WTC11 (cell line): ENCODE measurements at regions not wholly inside any gene's neighbourhood (a gene's known extent, or its start where the extent isn't known, plus 50 kb on each side); places are given as distances from the start of the nearest gene placed in this dataset.

Source experiments
- ETV6 ChIP-seq: sonication (generic); formaldehyde crosslinking; IDR thresholded peaks from 2 replicates; pipeline ENCODE4 v1.8.1; 2022; ENCODE audit warnings: mild to moderate bottlenecking, missing genetic modification reagents
- GTF2I ChIP-seq: fragments of 250-450 bp; sonication (Bioruptor Pico); conservative IDR thresholded peaks from 2 replicates; pipeline ENCODE4 v1.4.0; 2021; ENCODE audit warnings: mild to moderate bottlenecking
- KAT7 ChIP-seq: sonication (generic); formaldehyde crosslinking; IDR thresholded peaks from 2 replicates; pipeline ENCODE4 v1.8.1; 2023; ENCODE audit warnings: missing genetic modification reagents, mild to moderate bottlenecking, borderline replicate concordance
- NR2C2 ChIP-seq: sonication (generic); formaldehyde crosslinking; IDR thresholded peaks from 2 replicates; pipeline ENCODE4 v1.8.0; 2022; ENCODE audit warnings: mild to moderate bottlenecking, missing genetic modification reagents
- RELA ChIP-seq: sonication (generic); formaldehyde crosslinking; IDR thresholded peaks from 2 replicates; pipeline ENCODE4 v1.8.1; 2022; ENCODE audit warnings: missing genetic modification reagents, mild to moderate bottlenecking, borderline replicate concordance
- SMAD4 ChIP-seq: sonication (generic); formaldehyde crosslinking; IDR thresholded peaks from 2 replicates; pipeline ENCODE4 v1.8.0; 2022; ENCODE audit warnings: mild to moderate bottlenecking, missing genetic modification reagents
- ZNF263 ChIP-seq: sonication (generic); formaldehyde crosslinking; IDR thresholded peaks from 2 replicates; pipeline ENCODE4 v1.8.1; 2022; ENCODE audit warnings: low read depth, mild to moderate bottlenecking, moderate library complexity, missing genetic modification reagents
- TF ChIP-seq, protein P1 (sequence below): fragments of 200-600 bp; IDR thresholded peaks from 2 replicates; pipeline ENCODE4 v1.8.0; 2022; ENCODE audit warnings: antibody characterized with exemption
- TF ChIP-seq, protein P2 (sequence below): sonication (generic); formaldehyde crosslinking; IDR thresholded peaks from 2 replicates; pipeline ENCODE4 v1.8.0; 2023; ENCODE audit warnings: missing genetic modification reagents
- TF ChIP-seq, protein P3 (sequence below): sonication (generic); formaldehyde crosslinking; IDR thresholded peaks from 2 replicates; pipeline ENCODE4 v1.8.1; 2022; ENCODE audit warnings: low read depth, missing genetic modification reagents, borderline replicate concordance
- TF ChIP-seq, protein P4 (sequence below): sonication (generic); formaldehyde crosslinking; IDR thresholded peaks from 2 replicates; pipeline ENCODE4 v1.8.0; 2022; ENCODE audit warnings: mild to moderate bottlenecking, missing genetic modification reagents
- TF ChIP-seq, protein P5 (sequence below): sonication (generic); formaldehyde crosslinking; conservative IDR thresholded peaks from 2 replicates; pipeline ENCODE4 v1.8.1; 2022; ENCODE audit warnings: mild to moderate bottlenecking, missing genetic modification reagents

DNA sequence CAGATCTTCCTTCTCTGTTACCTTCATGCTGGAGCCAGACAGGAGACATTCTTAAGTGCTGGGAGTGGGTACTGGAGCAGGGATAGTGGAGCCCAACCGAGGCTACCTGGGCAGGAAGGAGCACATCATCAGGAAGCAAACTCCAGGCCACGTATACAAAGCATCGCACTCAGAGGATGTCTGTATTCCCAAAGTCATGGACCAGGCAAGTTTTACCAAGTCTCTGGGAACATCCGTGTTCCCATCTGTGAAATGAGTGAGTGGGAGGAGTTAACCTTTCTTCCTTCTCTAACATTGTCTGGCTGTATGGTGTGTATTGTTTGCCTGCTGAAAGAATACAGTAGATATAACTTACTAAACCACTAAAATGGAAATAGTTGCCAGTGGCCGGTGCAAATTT is 175.0 kb upstream of the TMEM45B start:
- TF ChIP-seq, protein P1, sequence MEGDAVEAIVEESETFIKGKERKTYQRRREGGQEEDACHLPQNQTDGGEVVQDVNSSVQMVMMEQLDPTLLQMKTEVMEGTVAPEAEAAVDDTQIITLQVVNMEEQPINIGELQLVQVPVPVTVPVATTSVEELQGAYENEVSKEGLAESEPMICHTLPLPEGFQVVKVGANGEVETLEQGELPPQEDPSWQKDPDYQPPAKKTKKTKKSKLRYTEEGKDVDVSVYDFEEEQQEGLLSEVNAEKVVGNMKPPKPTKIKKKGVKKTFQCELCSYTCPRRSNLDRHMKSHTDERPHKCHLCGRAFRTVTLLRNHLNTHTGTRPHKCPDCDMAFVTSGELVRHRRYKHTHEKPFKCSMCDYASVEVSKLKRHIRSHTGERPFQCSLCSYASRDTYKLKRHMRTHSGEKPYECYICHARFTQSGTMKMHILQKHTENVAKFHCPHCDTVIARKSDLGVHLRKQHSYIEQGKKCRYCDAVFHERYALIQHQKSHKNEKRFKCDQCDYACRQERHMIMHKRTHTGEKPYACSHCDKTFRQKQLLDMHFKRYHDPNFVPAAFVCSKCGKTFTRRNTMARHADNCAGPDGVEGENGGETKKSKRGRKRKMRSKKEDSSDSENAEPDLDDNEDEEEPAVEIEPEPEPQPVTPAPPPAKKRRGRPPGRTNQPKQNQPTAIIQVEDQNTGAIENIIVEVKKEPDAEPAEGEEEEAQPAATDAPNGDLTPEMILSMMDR, result no peak
- TF ChIP-seq ZNF263 (CRISPR knock-in tag) (no peak), KAT7 (CRISPR knock-in tag) (no peak), GTF2I (CRISPR knock-in tag) (no peak), SMAD4 (CRISPR knock-in tag) (no peak), NR2C2 (CRISPR knock-in tag) (no peak), ETV6 (no peak), RELA (CRISPR knock-in tag) (no peak)
- TF ChIP-seq, protein P2, sequence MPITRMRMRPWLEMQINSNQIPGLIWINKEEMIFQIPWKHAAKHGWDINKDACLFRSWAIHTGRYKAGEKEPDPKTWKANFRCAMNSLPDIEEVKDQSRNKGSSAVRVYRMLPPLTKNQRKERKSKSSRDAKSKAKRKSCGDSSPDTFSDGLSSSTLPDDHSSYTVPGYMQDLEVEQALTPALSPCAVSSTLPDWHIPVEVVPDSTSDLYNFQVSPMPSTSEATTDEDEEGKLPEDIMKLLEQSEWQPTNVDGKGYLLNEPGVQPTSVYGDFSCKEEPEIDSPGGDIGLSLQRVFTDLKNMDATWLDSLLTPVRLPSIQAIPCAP (CRISPR knock-in tag), result no peak
- TF ChIP-seq, protein P3, sequence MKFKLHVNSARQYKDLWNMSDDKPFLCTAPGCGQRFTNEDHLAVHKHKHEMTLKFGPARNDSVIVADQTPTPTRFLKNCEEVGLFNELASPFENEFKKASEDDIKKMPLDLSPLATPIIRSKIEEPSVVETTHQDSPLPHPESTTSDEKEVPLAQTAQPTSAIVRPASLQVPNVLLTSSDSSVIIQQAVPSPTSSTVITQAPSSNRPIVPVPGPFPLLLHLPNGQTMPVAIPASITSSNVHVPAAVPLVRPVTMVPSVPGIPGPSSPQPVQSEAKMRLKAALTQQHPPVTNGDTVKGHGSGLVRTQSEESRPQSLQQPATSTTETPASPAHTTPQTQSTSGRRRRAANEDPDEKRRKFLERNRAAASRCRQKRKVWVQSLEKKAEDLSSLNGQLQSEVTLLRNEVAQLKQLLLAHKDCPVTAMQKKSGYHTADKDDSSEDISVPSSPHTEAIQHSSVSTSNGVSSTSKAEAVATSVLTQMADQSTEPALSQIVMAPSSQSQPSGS, result no peak
- TF ChIP-seq, protein P4, sequence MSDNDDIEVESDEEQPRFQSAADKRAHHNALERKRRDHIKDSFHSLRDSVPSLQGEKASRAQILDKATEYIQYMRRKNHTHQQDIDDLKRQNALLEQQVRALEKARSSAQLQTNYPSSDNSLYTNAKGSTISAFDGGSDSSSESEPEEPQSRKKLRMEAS (CRISPR knock-in tag), result no peak
- TF ChIP-seq, protein P5, sequence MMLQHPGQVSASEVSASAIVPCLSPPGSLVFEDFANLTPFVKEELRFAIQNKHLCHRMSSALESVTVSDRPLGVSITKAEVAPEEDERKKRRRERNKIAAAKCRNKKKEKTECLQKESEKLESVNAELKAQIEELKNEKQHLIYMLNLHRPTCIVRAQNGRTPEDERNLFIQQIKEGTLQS (CRISPR knock-in tag), result no peak
